PC-9 (cell line): ENCODE measurements at regions not wholly inside any gene's neighbourhood (a gene's known extent, or its start where the extent isn't known, plus 50 kb on each side); places are given as distances from the start of the nearest gene placed in this dataset.

Source experiments
- BruUV-seq: library from RNA; stranded (reverse); fragments of 400-500 nt; replicated peaks from 2 replicates; lab custom pipeline; 2021; lab: Mats Ljungman, UMichigan
- CTCF ChIA-PET: fragments of 300-600 bp; sonication (Branson Sonifier 250); formaldehyde crosslinking; loops from one replicate; lab custom pipeline; 2022; ENCODE audit warnings: antibody characterized with exemption; lab: Charles Lee
- POLR2A ChIA-PET: fragments of 300-600 bp; sonication (Branson Sonifier 250); formaldehyde crosslinking; loops from one replicate; lab custom pipeline; 2022; ENCODE audit warnings: antibody characterized with exemption; ENCODE audit not compliant: unreplicated experiment; lab: Charles Lee
- DNase-seq, 2 experiments: peaks; one replicate each; pipeline versions ENCODE4 v3.0.0 to v3.0.0-alpha.2; 2015 to 2022; ENCODE audit warnings: mixed read lengths in 1 of 2
- H2AFZ ChIP-seq: fragments of 200-600 bp; sonication (generic); 2 replicates; pipeline ENCODE4 v1.8.1; 2017; ENCODE audit warnings: antibody characterized with exemption
- H3F3A ChIP-seq: fragments of 200-600 bp; sonication (generic); 2 replicates; pipeline ENCODE4 v1.8.1; 2017; ENCODE audit warnings: antibody characterized with exemption, mild to moderate bottlenecking, low read depth; ENCODE audit not compliant: insufficient read depth
- H3K27ac ChIP-seq: fragments of 200-600 bp; sonication (generic); 2 replicates; pipeline ENCODE4 v1.6.1; 2016; ENCODE audit warnings: mixed run types
- H3K27me3 ChIP-seq: fragments of 200-600 bp; sonication (generic); 2 replicates; pipeline ENCODE4 v1.6.1; 2016; ENCODE audit warnings: low read depth, mixed run types; ENCODE audit not compliant: insufficient read depth
- H3K36me3 ChIP-seq: fragments of 200-600 bp; sonication (generic); 2 replicates; pipeline ENCODE4 v1.6.1; 2016; ENCODE audit warnings: low read depth, mixed run types
- H3K4me1 ChIP-seq: fragments of 200-600 bp; sonication (generic); replicated peaks from 2 replicates; pipeline ENCODE4 v1.6.1; 2016; ENCODE audit warnings: mixed run types; ENCODE audit not compliant: insufficient read depth
- H3K4me2 ChIP-seq: fragments of 200-600 bp; sonication (generic); 2 replicates; pipeline ENCODE4 v1.6.1; 2017; ENCODE audit warnings: mixed run types
- H3K4me3 ChIP-seq: fragments of 200-600 bp; sonication (generic); 2 replicates; pipeline ENCODE4 v1.6.1; 2016; ENCODE audit warnings: mixed run types
- H3K79me2 ChIP-seq: fragments of 200-600 bp; sonication (generic); 2 replicates; pipeline ENCODE4 v1.6.1; 2017; ENCODE audit warnings: low read depth, mixed run types
- H3K9me2 ChIP-seq: fragments of 200-600 bp; sonication (generic); 2 replicates; pipeline ENCODE4 v1.8.1; 2017; ENCODE audit warnings: mild to moderate bottlenecking; ENCODE audit not compliant: insufficient read depth
- H3K9me3 ChIP-seq: fragments of 200-600 bp; sonication (generic); 2 replicates; pipeline ENCODE4 v1.8.1; 2016; ENCODE audit warnings: low read depth; ENCODE audit not compliant: insufficient read depth
- H4K20me1 ChIP-seq: fragments of 200-600 bp; sonication (generic); 2 replicates; pipeline ENCODE4 v1.8.1; 2017; ENCODE audit not compliant: insufficient read depth
- CTCF ChIP-seq: fragments of 200-600 bp; sonication (generic); conservative IDR thresholded peaks from 2 replicates; pipeline ENCODE4 v1.6.1; 2017; ENCODE audit warnings: mixed run types, antibody characterized with exemption, mild to moderate bottlenecking, moderate library complexity
- EZH2 ChIP-seq: fragments of 200-600 bp; sonication (generic); IDR thresholded peaks from 2 replicates; pipeline ENCODE4 v1.8.0; 2017; ENCODE audit warnings: antibody characterized with exemption, low read depth
- intact Hi-C: fragments of 100-400 bp; cut with micrococcal nuclease; formaldehyde crosslinking; loops from one replicate; pipeline ENCODE4 v1.10.0; 2022; ENCODE audit not compliant: unreplicated experiment

GRCh38 chr1:229828461-229828860 lies 202.4 kb downstream of the URB2 start:
- Histone ChIP-seq H4K20me1 (no peaks in the 10 kb centered on the region), H2AFZ (no peak overlapping the region), H3K79me2 (no peaks in the 10 kb centered on the region), H3K9me3 (no peaks in the 10 kb centered on the region), H3K4me3 (no peak overlapping the region), H3K27me3 (peaks cover 24% of the 10 kb centered on the region), H3K27ac (no peak overlapping the region), H3K9me2 (no peaks in the 10 kb centered on the region; the same call in 1 of the 2 replicates), H3K4me2 (no peak overlapping the region), H3K36me3 (no peaks in the 10 kb centered on the region), H3K4me1 (no peaks in the 10 kb centered on the region), H3F3A (no peaks in the 10 kb centered on the region)
- no peak for DNase-seq
- ChIA-PET POLR2A (no interaction called here), CTCF (no interaction called here)
- no peak for TF ChIP-seq EZH2
- TF ChIP-seq CTCF: no peak
- BruUV-seq: no TSS peak
- intact Hi-C loops: no loop called here

GRCh38 chr1:229832695-229833094 lies 206.6 kb downstream of the URB2 start:
- Histone ChIP-seq H3K9me3 (no peaks in the 10 kb centered on the region), H3K79me2 (no peaks in the 10 kb centered on the region), H2AFZ (no peak overlapping the region), H3K4me3 (no peak overlapping the region), H3K4me2 (no peak overlapping the region), H3K36me3 (no peaks in the 10 kb centered on the region), H3K27ac (no peak overlapping the region), H3F3A (no peaks in the 10 kb centered on the region), H3K27me3 (peaks cover 32% of the 10 kb centered on the region), H3K9me2 (no peaks in the 10 kb centered on the region; the same call in 1 of the 2 replicates), H3K4me1 (no peaks in the 10 kb centered on the region), H4K20me1 (no peaks in the 10 kb centered on the region)
- CTCF ChIA-PET: no interaction called here
- intact Hi-C loops: no loop called here
- no TSS peak for BruUV-seq
- POLR2A ChIA-PET: no interaction called here
- TF ChIP-seq EZH2 (no peak), CTCF (no peak)
- DNase-seq: no peak

GRCh38 chr1:229834230-229834629 lies 208.2 kb downstream of the URB2 start:
- Histone ChIP-seq H3K4me2 (no peak overlapping the region), H3F3A (no peaks in the 10 kb centered on the region), H3K79me2 (no peaks in the 10 kb centered on the region), H4K20me1 (no peaks in the 10 kb centered on the region), H3K9me2 (no peaks in the 10 kb centered on the region), H3K4me3 (no peak overlapping the region), H3K9me3 (no peaks in the 10 kb centered on the region), H3K36me3 (no peaks in the 10 kb centered on the region), H2AFZ (no peak overlapping the region), H3K27me3 (peaks cover 31% of the 10 kb centered on the region), H3K27ac (no peak overlapping the region), H3K4me1 (no peaks in the 10 kb centered on the region)
- intact Hi-C loops: no loop called here
- POLR2A ChIA-PET: no interaction called here
- BruUV-seq: no TSS peak
- CTCF ChIA-PET: no interaction called here
- TF ChIP-seq CTCF (no peak), EZH2 (no peak)
- no peak for DNase-seq
